Liver (tissue), 3 donors: ENCODE measurements at regions not wholly inside any gene's neighbourhood (a gene's known extent, or its start where the extent isn't known, plus 50 kb on each side); places are given as distances from the start of the nearest gene placed in this dataset.

Source experiments
- EGR1 ChIP-seq, 2 donors: IDR thresholded peaks; 2 replicates each; pipeline ENCODE4 v1.6.1; 2016 to 2018; ENCODE audit warnings: antibody characterized with exemption in 2 of 2, low read depth in 2 of 2
- NR2F2 ChIP-seq: IDR thresholded peaks from 2 replicates; pipeline ENCODE4 v1.6.1; 2016; ENCODE audit warnings: antibody characterized with exemption
- TAF1 ChIP-seq: conservative IDR thresholded peaks from 2 replicates; pipeline ENCODE4 v1.6.1; 2016; ENCODE audit warnings: antibody characterized with exemption, mild to moderate bottlenecking
- TF ChIP-seq, protein P1 (sequence below): fragments of 150-350 bp; IDR thresholded peaks from 2 replicates; pipeline ENCODE4 v1.5.1; 2017; ENCODE audit warnings: improper control_type of control experiment, low read depth, low read length; ENCODE audit not compliant: missing input control
- donor health status: healthy.
- donor health status: healthy.

DNA sequence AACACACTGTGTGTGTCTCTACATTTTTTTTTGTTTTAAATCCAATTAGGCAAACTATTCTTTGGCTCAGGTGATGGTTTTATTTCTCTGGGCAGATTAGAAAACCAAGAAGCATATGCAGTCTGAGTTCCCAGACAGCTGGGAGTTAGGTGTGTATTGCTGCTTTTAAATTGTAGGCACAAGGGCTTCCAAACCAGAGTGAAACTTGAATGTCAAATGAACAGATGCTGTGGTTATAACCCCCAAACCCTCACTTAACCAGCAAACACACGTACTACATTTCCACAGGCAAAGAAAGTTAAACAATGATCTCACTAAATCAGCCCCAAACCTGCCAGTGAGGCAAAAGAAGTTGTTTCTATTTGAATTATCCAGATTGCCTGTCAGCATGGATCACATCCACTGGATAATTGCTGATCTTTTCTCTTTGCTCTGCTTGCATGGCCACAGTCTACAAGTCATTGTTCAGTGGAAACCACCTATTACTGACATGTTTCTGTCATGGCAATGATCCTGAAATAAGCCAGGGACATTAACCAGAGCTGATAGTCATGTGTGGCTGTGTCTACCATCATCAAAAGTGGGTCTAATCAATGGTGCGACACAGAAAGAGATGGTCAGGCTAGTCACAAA is 576.5 kb upstream of the PLXNA2 start:
- TF ChIP-seq, protein P1, sequence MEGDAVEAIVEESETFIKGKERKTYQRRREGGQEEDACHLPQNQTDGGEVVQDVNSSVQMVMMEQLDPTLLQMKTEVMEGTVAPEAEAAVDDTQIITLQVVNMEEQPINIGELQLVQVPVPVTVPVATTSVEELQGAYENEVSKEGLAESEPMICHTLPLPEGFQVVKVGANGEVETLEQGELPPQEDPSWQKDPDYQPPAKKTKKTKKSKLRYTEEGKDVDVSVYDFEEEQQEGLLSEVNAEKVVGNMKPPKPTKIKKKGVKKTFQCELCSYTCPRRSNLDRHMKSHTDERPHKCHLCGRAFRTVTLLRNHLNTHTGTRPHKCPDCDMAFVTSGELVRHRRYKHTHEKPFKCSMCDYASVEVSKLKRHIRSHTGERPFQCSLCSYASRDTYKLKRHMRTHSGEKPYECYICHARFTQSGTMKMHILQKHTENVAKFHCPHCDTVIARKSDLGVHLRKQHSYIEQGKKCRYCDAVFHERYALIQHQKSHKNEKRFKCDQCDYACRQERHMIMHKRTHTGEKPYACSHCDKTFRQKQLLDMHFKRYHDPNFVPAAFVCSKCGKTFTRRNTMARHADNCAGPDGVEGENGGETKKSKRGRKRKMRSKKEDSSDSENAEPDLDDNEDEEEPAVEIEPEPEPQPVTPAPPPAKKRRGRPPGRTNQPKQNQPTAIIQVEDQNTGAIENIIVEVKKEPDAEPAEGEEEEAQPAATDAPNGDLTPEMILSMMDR, result no peak
- TF ChIP-seq NR2F2 (no peak), EGR1 (IDR thresholded peaks at IDR 0.05; ENCODE audit: low read depth in 2 of 2) (no peak), TAF1 (no peak)
